ENCODE measurements at regions not wholly inside any gene's neighbourhood (a gene's known extent, or its start where the extent isn't known, plus 50 kb on each side); places are given as distances from the start of the nearest gene placed in this dataset.
"Not testable (repeated sequence)": the region's sequence is repeated elsewhere in the genome, so short reads cannot be mapped to it uniquely, and the experiment has no call there.

GRCh38 chr4:26048378-26048882, 134.4 kb downstream of the SMIM20 start:
- no peak for DNase-seq

GRCh38 chr4:26048950-26049349, 134.9 kb downstream of the SMIM20 start:
- no peak for DNase-seq

- DNase-seq = no peak
Observed at GRCh38 chr4:26049447-26049846, 135.4 kb downstream of the SMIM20 start.

GRCh38 chr4:26050212-26050643, 136.2 kb downstream of the SMIM20 start:
- no peak for DNase-seq

- no peak for DNase-seq
Observed at GRCh38 chr4:26050671-26051070, 136.7 kb downstream of the SMIM20 start.

- DNase-seq = no peak
Observed at GRCh38 chr4:26051240-26051639, 137.2 kb downstream of the SMIM20 start.

- no peak for DNase-seq
Observed at GRCh38 chr4:26052663-26053541, 138.9 kb downstream of the SMIM20 start.

- DNase-seq = no peak
Observed at GRCh38 chr4:26053761-26054160, 139.7 kb downstream of the SMIM20 start.

GRCh38 chr4:26055855-26056254, 141.8 kb downstream of the SMIM20 start:
- DNase-seq = no peak

- no peak for DNase-seq
Observed at GRCh38 chr4:26056406-26056805, 142.4 kb downstream of the SMIM20 start.

- not testable (repeated sequence) for DNase-seq
Observed at GRCh38 chr4:26057839-26058238, 143.8 kb downstream of the SMIM20 start.

- DNase-seq = no peak
Observed at GRCh38 chr4:26058537-26058936, 144.5 kb downstream of the SMIM20 start.

- no peak for DNase-seq
Observed at GRCh38 chr4:26059391-26060154, 145.6 kb downstream of the SMIM20 start.

- DNase-seq = no peak
Observed at GRCh38 chr4:26060286-26060685, 146.3 kb downstream of the SMIM20 start.

GRCh38 chr4:26061248-26061986, 147.4 kb downstream of the SMIM20 start:
- DNase-seq = no peak

- DNase-seq = no peak
Observed at GRCh38 chr4:26062215-26062614, 148.2 kb downstream of the SMIM20 start.

GRCh38 chr4:26064009-26064408, 150.0 kb downstream of the SMIM20 start:
- not testable (repeated sequence) for DNase-seq

- DNase-seq = no peak
Observed at GRCh38 chr4:26065833-26066232, 151.8 kb downstream of the SMIM20 start.

GRCh38 chr4:26067035-26067434, 153.0 kb downstream of the SMIM20 start:
- no peak for DNase-seq

- DNase-seq = no peak
Observed at GRCh38 chr4:26069218-26069617, 155.2 kb downstream of the SMIM20 start.

GRCh38 chr4:26071688-26072087, 157.7 kb downstream of the SMIM20 start:
- DNase-seq = no peak

- DNase-seq = no peak
Observed at GRCh38 chr4:26073886-26074560, 160.0 kb downstream of the SMIM20 start.

Data from NCI-H1417 treated with DMSO at 0.1 percent for 48 hours (cell line).